GM18520 (cell line): ENCODE measurements at regions not wholly inside any gene's neighbourhood (a gene's known extent, or its start where the extent isn't known, plus 50 kb on each side); places are given as distances from the start of the nearest gene placed in this dataset.

Source experiments
- ATAC-seq: cut with Tn5 transposase; IDR thresholded peaks from one replicate; pipeline ENCODE4 v1.9.1; 2021; ENCODE audit not compliant: unreplicated experiment

DNA sequence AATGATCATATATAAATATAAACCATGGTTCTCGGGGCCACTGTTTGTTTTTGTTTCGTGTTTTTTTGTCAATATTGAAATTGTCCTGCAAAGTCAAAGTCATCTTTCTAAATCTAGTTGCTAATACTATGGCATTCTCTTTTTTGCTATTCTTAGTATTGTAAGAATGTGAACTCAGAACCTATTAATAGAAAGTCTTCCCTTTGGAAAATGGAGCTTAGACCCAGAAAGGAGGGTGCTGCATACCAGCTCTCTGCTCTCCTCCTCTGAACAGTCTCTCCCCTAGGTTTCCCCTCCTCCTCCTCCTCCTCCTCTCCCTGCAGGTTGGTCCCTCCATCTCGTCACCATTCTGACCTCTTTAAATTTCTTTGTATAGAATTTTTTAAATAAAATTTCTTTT, 150.4 kb upstream of the CCN2 start:
- ATAC-seq = no peak

- no peak for ATAC-seq
Observed at GRCh38 chr6:132100388-132100990, 149.3 kb upstream of the CCN2 start.

GRCh38 chr6:132096996-132097395, 145.8 kb upstream of the CCN2 start:
- ATAC-seq = no peak

DNA sequence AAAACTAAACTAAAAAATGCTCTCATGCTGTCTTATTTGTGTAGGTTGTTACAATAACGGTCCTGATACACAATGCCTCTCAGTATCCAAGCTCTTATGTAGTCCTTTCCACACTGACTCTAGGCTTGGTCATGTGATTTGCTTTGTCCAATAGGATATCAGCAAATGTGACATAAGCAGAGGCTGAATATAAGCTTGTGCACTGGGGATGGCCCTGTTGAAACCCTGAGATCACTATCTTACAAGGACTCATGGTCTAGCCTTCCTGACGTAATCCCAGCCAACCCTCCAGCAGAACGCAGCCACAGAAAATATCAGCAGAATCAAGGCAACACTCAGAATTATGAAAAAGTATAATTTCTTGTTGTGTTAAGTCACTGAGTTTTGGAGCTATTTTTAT, 145.1 kb upstream of the CCN2 start:
- ATAC-seq = no peak

- ATAC-seq = no peak
Observed at GRCh38 chr6:132089173-132089572, 138.0 kb upstream of the CCN2 start.

DNA sequence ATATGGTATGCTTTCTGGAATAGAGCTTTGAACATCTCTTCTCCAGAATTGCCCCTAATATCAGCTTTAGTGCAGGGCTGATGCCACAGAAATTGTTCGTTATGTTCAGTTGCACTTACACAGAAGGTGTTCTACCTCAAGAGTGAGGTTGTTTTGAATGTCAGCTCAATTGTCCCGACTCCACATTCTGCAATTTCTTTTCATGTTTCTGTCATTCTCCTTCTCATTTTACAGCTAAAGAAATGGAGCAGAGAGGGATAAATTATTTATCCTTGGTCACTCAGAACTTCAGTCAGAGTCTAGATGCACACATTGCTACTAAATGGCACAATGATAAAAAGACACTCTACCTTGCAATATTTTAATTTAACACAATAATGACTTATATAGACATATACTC, 137.0 kb upstream of the CCN2 start:
- no peak for ATAC-seq

DNA sequence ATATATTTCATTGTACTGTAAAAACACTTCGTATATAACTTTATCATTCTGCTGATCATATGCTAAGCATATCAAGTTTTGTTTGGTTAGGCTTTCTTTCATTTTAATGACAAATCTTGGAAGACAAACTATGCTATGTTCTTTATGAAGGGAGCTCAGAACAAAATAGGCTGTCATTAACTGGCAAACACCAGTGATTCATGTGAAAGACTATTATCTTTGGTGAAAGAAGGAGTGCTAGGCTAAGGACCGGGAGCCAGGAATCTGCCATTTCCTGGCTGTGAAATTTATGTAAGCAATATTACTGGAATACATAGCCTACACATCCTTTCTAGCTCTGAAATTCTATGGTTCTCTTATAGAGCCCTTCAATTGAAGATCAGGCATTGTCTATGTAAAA, 136.2 kb upstream of the CCN2 start:
- ATAC-seq = no peak

DNA sequence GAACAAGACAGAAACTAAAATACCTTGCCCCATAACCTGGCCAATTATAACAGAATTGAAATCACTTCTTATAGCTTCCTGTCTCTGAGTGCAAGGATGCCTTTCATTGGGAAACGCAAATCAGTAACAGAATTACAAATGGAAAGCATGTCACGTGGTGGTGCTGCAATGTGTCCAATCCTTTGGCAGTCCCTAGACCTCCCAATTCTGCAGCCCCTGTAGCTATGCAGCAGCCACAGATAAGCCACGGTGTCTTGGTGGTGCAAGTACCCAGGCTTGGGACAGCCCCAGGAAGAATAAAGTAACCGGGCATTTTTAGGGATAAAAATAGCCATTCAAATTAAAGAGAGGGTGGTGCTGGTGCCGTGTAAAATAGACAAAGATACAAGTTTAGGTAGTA, 134.6 kb upstream of the CCN2 start:
- ATAC-seq = no peak

DNA sequence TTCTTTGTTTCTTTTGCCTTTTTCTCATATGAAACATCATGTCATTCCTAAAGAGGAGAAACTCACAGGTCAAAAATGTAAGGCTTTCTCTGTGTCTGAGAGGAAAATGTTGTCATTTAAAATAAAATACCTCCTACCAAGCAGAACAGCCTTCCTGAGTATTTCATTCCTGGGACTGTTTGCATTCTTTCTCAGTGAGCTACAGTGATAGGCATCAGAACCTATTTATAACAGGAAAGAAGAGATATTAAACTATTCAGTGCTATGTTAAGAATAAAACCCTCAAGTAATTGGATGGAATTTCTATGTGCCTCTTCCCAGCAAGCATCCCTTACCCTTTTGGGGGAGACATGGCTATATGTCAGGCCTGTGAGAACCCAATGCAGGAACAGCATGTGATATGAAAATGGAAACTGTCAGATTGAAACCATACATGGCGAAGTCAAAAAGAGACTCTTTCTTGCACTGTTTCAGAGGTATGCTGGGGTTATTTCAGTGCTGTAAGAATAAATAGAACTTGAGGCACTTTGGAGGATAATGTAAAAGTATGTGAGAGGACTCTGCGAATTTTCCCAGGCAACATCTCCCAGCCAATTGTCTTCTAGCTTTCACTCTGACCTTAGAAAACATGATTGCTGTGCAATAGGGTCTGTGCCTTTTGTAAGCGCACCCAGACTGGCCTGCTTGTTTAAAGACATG, 133.8 kb upstream of the CCN2 start:
- peak; percentile 69 for ATAC-seq

- no peak for ATAC-seq
Observed at GRCh38 chr6:132082421-132082820, 131.2 kb upstream of the CCN2 start.

DNA sequence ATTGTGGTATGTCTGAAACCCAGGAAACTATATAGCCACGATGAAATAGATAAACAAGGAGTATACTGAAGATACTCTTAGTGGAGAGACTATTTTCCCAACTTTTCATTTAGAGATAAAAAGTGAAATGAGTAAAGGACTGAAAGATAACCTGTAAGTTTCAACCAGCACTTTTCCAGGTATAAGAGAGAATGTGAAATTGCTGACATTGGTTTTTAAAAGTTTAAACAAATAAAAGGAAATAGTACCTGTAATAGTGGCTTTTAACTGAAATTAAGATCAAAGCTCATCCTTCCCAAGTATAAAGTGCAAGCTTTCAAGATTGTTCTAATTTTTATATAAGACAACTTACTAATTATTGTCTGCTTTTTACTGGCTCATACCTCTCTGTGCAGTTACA, 130.2 kb upstream of the CCN2 start:
- ATAC-seq = no peak

- no peak for ATAC-seq
Observed at GRCh38 chr6:132079286-132079685, 128.1 kb upstream of the CCN2 start.

DNA sequence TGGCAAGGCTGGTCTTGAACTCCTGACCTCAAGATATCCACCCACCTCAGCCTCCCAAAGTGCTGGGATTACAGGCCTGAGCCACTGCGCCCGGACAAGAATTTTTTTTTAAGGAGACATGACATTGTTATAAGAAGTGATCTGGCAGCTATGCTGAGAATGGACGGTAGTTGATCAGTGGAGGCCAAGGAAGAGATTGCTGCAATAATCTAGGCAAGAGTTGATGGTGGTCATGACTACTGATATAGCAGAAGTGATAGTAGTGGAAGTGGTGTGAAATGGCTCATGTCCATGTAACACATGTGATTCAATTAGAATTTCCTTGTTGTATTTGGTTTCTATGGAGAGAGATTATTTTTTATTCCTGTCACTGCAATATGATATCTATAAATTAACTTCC, 125.3 kb upstream of the CCN2 start:
- ATAC-seq = no peak

DNA sequence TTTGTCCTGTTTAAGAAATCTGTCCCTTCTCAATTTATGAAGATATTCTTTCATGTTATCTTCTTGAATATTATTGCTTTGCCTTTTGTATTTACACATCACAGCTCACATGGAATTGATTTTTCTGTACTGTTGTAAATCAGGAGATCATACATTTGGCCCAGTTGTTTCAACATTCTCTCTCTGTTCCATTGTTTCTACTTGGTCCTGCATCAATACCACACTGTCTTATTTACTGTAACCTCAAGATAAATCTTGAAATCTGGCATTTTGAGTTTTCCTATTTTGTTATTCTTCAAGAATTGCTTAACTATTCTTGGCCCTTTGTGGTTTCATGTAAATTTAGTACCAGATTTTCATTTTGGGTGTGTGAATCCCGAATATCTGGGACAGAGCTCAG, 121.7 kb upstream of the CCN2 start:
- no peak for ATAC-seq

DNA sequence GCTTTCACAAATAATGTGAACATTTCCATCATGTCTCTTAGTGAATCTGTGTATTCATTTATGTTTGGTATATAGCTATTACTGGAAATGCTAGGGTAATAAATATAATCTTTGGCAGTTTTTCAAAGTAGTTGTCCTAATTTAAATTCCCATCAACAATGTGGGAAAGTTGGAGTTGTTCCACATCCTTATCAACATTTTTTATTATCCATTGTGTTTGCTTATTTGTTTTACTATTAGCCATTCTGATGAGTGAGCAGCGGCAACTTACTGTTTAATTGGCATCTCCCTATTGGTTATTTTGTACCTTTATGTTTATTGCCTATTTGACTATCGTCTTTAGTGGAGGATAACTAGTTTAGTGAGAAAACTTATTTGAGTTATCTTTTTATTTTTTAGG, 121.1 kb upstream of the CCN2 start:
- ATAC-seq = no peak

GRCh38 chr6:132070356-132070755, 119.2 kb upstream of the CCN2 start:
- no peak for ATAC-seq

- no peak for ATAC-seq
Observed at GRCh38 chr6:132068766-132069165, 117.6 kb upstream of the CCN2 start.

- no peak for ATAC-seq
Observed at GRCh38 chr6:132067286-132067685, 116.1 kb upstream of the CCN2 start.

- no peak for ATAC-seq
Observed at GRCh38 chr6:132065556-132065955, 114.4 kb upstream of the CCN2 start.

GRCh38 chr6:132063738-132064137, 112.6 kb upstream of the CCN2 start:
- ATAC-seq = no peak

DNA sequence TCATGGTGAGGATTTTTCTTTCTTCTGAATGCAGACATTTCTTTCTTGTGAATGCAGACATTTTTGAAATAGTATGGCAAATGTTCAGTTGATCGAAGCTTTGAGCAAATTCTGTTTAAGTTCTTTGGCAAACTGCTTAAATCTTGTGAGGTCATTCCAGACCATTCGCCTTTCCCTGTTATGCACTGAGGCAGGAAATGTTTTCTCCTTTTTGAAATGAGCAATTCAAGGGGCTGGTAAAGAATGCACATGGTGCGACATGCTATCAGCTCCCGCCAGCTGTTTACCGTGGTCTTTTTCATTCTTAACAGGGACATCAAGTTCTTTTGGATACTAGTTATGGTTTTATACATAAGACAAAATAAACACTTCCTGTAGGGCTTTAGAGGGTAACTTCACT, 112.0 kb upstream of the CCN2 start:
- no peak for ATAC-seq

GRCh38 chr6:132062626-132063025, 111.5 kb upstream of the CCN2 start:
- ATAC-seq = no peak

DNA sequence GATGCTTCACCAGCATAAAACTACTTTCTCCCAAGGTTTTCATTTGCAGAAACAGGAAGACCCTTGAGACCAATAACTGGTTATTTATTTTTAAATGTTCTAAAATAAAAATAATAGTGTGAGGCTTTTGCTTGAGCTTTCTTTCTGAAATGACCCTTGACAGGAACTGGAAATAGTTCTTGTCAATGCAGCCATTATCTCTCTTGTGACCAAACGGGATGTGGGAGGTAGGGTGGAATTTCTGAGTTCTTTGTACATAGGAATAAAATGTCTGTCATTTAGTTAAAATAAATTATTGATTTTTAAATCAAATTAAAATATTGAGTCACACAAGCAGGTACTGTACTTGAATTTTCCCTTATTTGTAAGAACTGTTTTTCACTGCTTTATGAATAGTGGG, 110.2 kb upstream of the CCN2 start:
- no peak for ATAC-seq
